ENCODE measurements at regions not wholly inside any gene's neighbourhood (a gene's known extent, or its start where the extent isn't known, plus 50 kb on each side); places are given as distances from the start of the nearest gene placed in this dataset.

GRCh38 chr1:232382671-232383070 is 247.3 kb downstream of the SIPA1L2 start:
- TF ChIP-seq CTCF (IDR thresholded peaks at IDR 0.05 in 2 of 3, conservative IDR thresholded peaks at IDR 0.05 in 1 of 3; ENCODE audit: insufficient read depth in 2 of 3, low read depth in 1 of 3, low read length in 3 of 3) (no peak), MAFK (IDR thresholded peaks at IDR 0.05; ENCODE audit: low read length) (no peak), ZNF24 (IDR thresholded peaks at IDR 0.05) (no peak), FOXA1 (IDR thresholded peaks at IDR 0.05; ENCODE audit: borderline replicate concordance) (no peak), CUX1 (CRISPR knock-in tag; IDR thresholded peaks at IDR 0.05) (no peak), ZNF512 (tag; IDR thresholded peaks at IDR 0.05) (no peak), ZC3H11A (IDR thresholded peaks at IDR 0.05; ENCODE audit: low read depth, low read length) (no peak), HMGXB4 (CRISPR knock-in tag; IDR thresholded peaks at IDR 0.05) (no peak), ETS1 (conservative IDR thresholded peaks at IDR 0.05; ENCODE audit: control insufficient read depth, low read depth, low read length) (no peak), ZFP1 (CRISPR knock-in tag; IDR thresholded peaks at IDR 0.05) (no peak), ILF3 (IDR thresholded peaks at IDR 0.05; ENCODE audit: borderline replicate concordance) (no peak)

All from K562 (cell line).